ENCODE measurements at regions not wholly inside any gene's neighbourhood (a gene's known extent, or its start where the extent isn't known, plus 50 kb on each side); places are given as distances from the start of the nearest gene placed in this dataset.

DNA sequence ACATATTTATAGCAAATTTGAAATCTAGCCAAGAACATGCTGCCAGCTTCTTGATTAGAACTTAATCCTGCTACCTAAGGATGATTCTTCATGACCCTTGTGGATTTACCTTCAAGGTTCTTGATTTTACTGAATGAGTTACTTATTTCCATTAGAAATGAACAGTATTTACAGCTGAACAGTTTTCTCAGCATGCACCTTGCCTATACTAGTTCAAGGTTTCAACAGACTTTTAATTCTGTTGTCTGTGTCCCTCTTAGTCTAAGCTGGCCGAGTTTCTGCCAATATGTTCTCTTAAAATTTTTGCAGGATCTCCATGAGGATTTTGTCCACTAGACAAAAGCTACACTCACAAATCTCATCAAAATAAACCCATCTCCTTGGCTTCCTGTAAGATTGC, 188.8 kb upstream of the ST8SIA4 start:
- no peak overlapping the region for H3K9ac ChIP-seq (ENCODE audit: low read length)
- no peaks in the 10 kb centered on the region for H3K36me3 ChIP-seq (ENCODE audit: insufficient read depth, low read length)
- H3K4me2 ChIP-seq (ENCODE audit: low read length), result no peak overlapping the region
- H3K27me3 ChIP-seq (ENCODE audit: insufficient read depth, low read length), result no peaks in the 10 kb centered on the region
- TF ChIP-seq EZH2 (IDR thresholded peaks at IDR 0.05; ENCODE audit: borderline replicate concordance, low read length) (no peak), CTCF (IDR thresholded peaks at IDR 0.05; ENCODE audit: low read length) (no peak)
- no peak overlapping the region for H3K27ac ChIP-seq (ENCODE audit: low read depth, low read length, poor library complexity, severe bottlenecking)
- H4K20me1 ChIP-seq (ENCODE audit: insufficient read depth, low read length), result no peaks in the 10 kb centered on the region
- no peaks in the 10 kb centered on the region for H3F3A ChIP-seq (ENCODE audit: insufficient read depth, low read length)
- no peaks in the 10 kb centered on the region for H3K4me1 ChIP-seq (ENCODE audit: insufficient read depth, low read length, severe bottlenecking)
- no peaks in the 10 kb centered on the region for H3K9me2 ChIP-seq (ENCODE audit: low read depth, low read length)
- no peak overlapping the region for H2AFZ ChIP-seq (ENCODE audit: low read length)
- no peaks in the 10 kb centered on the region for H3K9me3 ChIP-seq (ENCODE audit: low read length)
- no peaks in the 10 kb centered on the region for H3K79me2 ChIP-seq (ENCODE audit: insufficient read depth, low read length)
- no peak overlapping the region for H3K4me3 ChIP-seq (ENCODE audit: low read depth, low read length, poor library complexity, severe bottlenecking)

- H3K27me3 ChIP-seq (ENCODE audit: insufficient read depth, low read length), result no peaks in the 10 kb centered on the region
- no peaks in the 10 kb centered on the region for H3K79me2 ChIP-seq (ENCODE audit: insufficient read depth, low read length)
- H3K4me3 ChIP-seq (ENCODE audit: low read depth, low read length, poor library complexity, severe bottlenecking), result no peak overlapping the region
- no peak overlapping the region for H3K9ac ChIP-seq (ENCODE audit: low read length)
- H2AFZ ChIP-seq (ENCODE audit: low read length), result no peak overlapping the region
- no peak for TF ChIP-seq CTCF (IDR thresholded peaks at IDR 0.05; ENCODE audit: low read length)
- H3K9me3 ChIP-seq (ENCODE audit: low read length), result no peaks in the 10 kb centered on the region
- H3K36me3 ChIP-seq (ENCODE audit: insufficient read depth, low read length), result no peaks in the 10 kb centered on the region
- no peaks in the 10 kb centered on the region for H4K20me1 ChIP-seq (ENCODE audit: insufficient read depth, low read length)
- no peak overlapping the region for H3K27ac ChIP-seq (ENCODE audit: low read depth, low read length, poor library complexity, severe bottlenecking)
- no peaks in the 10 kb centered on the region for H3K9me2 ChIP-seq (ENCODE audit: low read depth, low read length)
- no peaks in the 10 kb centered on the region for H3F3A ChIP-seq (ENCODE audit: insufficient read depth, low read length)
- no peaks in the 10 kb centered on the region for H3K4me1 ChIP-seq (ENCODE audit: insufficient read depth, low read length, severe bottlenecking)
- no peak overlapping the region for H3K4me2 ChIP-seq (ENCODE audit: low read length)
Measured at GRCh38 chr5:101084353-101084752, 181.3 kb upstream of the ST8SIA4 start.

DNA sequence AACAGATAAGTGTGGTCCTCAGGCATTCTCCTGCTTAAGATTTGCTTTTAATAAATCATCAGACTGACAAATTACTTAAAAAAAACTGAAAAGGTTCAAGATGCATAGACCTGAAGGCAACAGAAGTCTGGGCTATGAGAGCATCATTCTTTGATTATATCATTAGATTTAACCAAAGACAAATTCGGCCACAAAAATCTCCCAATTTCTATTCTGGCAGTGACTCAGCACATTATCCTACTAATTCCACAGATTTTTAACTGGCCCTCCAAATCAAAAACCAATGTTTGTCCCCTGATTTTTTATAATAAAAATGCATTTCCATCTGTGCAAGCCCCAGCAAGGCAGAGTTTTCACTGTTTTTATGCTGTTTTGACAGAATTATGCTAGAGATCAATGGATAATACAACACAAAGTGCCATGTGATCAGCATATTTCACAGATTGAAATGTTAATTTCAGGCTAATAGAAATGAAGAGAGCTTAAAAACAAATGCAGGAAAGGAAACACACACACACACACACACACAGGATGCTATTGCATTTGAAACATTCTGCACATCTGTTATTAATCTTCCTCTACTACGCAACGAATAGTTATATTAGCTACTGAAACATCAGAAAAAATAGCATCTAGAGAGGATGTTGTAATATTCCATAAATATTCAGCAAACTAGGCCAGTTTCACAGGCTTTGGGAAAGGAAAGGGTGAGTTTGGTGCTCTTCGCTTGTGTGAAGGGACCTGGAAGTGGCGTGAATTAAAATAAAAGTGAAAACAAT, 177.6 kb upstream of the ST8SIA4 start:
- H3K9ac ChIP-seq (ENCODE audit: low read length), result no peak overlapping the region
- no peaks in the 10 kb centered on the region for H3F3A ChIP-seq (ENCODE audit: insufficient read depth, low read length)
- H2AFZ ChIP-seq (ENCODE audit: low read length), result no peak overlapping the region
- no peaks in the 10 kb centered on the region for H3K27me3 ChIP-seq (ENCODE audit: insufficient read depth, low read length)
- no peaks in the 10 kb centered on the region for H4K20me1 ChIP-seq (ENCODE audit: insufficient read depth, low read length)
- H3K36me3 ChIP-seq (ENCODE audit: insufficient read depth, low read length), result no peaks in the 10 kb centered on the region
- H3K27ac ChIP-seq (ENCODE audit: low read depth, low read length, poor library complexity, severe bottlenecking), result no peak overlapping the region
- TF ChIP-seq EZH2 (IDR thresholded peaks at IDR 0.05; ENCODE audit: borderline replicate concordance, low read length) (no peak), CTCF (IDR thresholded peaks at IDR 0.05; ENCODE audit: low read length) (no peak)
- no peaks in the 10 kb centered on the region for H3K9me3 ChIP-seq (ENCODE audit: low read length)
- no peaks in the 10 kb centered on the region for H3K4me1 ChIP-seq (ENCODE audit: insufficient read depth, low read length, severe bottlenecking)
- no peaks in the 10 kb centered on the region for H3K9me2 ChIP-seq (ENCODE audit: low read depth, low read length)
- H3K4me3 ChIP-seq (ENCODE audit: low read depth, low read length, poor library complexity, severe bottlenecking), result no peak overlapping the region
- no peaks in the 10 kb centered on the region for H3K79me2 ChIP-seq (ENCODE audit: insufficient read depth, low read length)
- H3K4me2 ChIP-seq (ENCODE audit: low read length), result no peak overlapping the region
